ENCODE measurements at regions not wholly inside any gene's neighbourhood (a gene's known extent, or its start where the extent isn't known, plus 50 kb on each side); places are given as distances from the start of the nearest gene placed in this dataset.
"Not testable (repeated sequence)": the region's sequence is repeated elsewhere in the genome, so short reads cannot be mapped to it uniquely, and the experiment has no call there.

DNA sequence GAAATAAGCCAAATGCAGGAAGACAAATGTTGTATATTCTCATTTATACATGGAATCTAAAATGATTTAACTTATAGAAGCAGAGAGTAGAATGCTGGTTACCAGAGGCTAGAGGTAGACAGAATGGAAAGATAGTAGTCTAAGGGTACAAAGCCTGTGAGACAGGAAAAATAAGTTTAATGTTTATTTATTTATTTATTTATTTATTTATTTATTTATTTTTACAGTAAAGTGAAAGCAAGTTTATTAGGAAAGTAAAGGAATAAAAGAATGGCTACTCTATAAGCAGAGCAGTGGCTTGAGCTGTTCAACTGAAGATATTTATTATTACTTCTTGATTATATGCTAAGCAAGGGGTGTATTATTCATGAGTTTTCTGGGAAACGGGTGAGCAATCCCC lies 203.2 kb downstream of the LAS1L start:
- TF ChIP-seq, protein P1, sequence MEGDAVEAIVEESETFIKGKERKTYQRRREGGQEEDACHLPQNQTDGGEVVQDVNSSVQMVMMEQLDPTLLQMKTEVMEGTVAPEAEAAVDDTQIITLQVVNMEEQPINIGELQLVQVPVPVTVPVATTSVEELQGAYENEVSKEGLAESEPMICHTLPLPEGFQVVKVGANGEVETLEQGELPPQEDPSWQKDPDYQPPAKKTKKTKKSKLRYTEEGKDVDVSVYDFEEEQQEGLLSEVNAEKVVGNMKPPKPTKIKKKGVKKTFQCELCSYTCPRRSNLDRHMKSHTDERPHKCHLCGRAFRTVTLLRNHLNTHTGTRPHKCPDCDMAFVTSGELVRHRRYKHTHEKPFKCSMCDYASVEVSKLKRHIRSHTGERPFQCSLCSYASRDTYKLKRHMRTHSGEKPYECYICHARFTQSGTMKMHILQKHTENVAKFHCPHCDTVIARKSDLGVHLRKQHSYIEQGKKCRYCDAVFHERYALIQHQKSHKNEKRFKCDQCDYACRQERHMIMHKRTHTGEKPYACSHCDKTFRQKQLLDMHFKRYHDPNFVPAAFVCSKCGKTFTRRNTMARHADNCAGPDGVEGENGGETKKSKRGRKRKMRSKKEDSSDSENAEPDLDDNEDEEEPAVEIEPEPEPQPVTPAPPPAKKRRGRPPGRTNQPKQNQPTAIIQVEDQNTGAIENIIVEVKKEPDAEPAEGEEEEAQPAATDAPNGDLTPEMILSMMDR (conservative IDR thresholded peaks at IDR 0.05; ENCODE audit: control insufficient read depth, insufficient read depth, low read depth, low read length): no peak
- no peak overlapping the region for H3K4me3 ChIP-seq (ENCODE audit: control insufficient read depth, low read depth, low read length)
- no peak for DNase-seq (ENCODE audit: low read depth)

DNA sequence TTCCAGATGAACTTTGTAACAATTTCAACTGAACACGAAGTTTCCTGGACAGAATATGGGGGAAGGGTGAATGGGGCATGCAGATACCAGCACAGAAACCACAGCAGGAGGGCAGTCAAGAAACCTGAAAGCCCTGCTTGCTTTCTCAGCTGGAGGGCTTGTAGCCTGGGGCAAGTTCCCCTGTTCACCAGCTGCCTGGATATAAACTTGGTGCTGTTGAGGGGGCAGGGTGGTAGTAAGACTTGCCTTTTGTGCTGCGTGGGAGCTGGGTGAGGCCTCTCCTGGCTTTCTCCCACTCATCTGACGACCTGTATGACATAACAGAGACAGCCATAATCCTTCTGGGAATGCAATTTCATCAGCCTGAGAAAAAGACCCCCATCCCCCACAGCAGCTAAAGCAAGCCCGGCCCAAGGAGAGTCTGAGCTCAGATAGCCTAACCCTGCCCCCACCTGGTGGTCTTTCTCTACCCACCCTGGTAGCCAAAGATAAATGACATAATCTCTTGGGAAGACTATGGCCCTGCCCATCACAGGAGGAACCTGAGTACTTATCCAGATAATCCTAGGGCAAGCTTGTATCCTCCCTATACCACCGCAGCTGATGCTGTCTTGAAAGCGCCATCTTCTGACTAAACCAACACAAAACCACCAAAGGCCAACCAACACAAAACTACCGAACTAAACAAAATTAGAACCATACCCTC lies 234.3 kb downstream of the LAS1L start:
- TF ChIP-seq, protein P1 (conservative IDR thresholded peaks at IDR 0.05; ENCODE audit: control insufficient read depth, insufficient read depth, low read depth, low read length): no peak
- no peak for DNase-seq (ENCODE audit: low read depth)
- H3K4me3 ChIP-seq (ENCODE audit: control insufficient read depth, low read depth, low read length): no peak overlapping the region

DNA sequence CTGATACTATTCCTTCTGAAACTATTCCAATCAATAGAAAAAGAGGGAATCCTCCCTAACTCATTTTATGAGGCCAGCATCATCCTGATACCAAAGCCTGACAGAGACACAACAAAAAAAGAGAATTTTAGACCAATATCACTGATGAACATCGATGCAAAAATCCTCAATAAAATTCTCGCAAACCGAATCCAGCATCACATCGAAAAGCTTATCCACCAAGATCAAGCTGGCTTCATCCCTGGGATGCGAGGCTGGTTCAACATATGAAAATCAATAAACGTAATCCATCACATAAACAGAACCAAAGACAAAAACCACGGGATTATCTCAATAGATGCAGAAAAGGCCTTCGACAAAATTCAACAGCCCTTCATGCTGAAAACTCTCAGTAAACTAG lies 251.7 kb downstream of the LAS1L start:
- not testable (repeated sequence) for DNase-seq (ENCODE audit: low read depth); H3K4me3 ChIP-seq (ENCODE audit: control insufficient read depth, low read depth, low read length)

DNA sequence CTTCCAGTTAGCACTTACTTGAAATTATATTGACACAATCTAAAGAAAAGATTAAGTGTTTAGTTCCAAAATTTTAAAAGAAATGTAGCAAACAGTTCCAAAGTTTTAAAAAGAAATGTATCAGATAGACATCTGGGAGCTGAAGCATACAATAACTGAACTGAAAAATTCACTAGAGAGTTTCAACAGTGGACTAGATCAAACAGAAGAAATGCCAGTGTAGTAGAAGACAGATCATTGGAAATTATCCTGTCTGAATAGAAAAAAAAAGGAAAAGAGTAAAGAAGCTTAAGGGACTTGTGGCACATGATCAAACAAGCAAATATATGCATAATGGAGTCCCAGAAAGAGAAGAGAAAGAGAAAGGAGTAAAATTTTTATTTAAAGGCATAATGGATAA lies 261.4 kb downstream of the LAS1L start:
- DNase-seq (ENCODE audit: low read depth): no peak
- no peak overlapping the region for H3K4me3 ChIP-seq (ENCODE audit: control insufficient read depth, low read depth, low read length)
- TF ChIP-seq, protein P1 (conservative IDR thresholded peaks at IDR 0.05; ENCODE audit: control insufficient read depth, insufficient read depth, low read depth, low read length): no peak

DNA sequence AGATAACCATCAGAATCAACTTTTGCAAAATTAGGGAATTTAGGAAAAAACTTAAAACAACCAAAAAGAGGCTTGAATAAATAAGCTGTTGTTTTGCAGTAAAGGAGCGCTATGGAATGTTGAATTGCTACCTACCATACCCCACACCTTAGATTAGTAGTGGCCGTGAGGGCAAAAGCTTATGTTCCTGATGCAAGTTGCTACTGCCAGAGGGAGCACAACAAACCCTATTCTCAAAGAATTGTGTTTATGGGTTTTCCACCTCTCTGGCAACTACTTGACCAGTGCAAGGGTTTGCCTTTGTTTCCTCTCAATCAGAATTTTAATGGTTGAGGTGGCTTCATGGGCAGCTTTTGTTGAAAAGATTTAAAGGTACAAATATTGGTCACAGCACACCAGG lies 268.1 kb downstream of the LAS1L start:
- TF ChIP-seq, protein P1 (conservative IDR thresholded peaks at IDR 0.05; ENCODE audit: control insufficient read depth, insufficient read depth, low read depth, low read length): no peak

DNA sequence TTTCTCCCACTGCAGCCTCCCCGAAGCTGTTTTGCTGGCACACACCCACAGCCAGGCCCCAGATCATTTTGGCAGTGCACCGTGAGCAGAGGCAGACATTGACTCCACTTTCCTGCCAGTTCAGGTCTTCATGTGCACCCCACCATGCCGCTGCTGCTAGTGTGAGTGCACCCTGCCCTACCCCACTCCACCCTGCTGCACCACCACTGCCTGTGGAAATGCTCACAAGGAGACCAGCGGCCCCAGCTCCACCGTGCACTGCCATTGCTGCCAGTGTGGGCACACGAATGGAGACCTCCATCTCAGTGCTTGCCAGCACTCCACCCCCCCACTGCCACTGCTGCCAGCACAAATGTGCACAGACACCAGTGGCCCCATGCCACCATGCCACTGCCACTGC lies 277.6 kb upstream of the ZC4H2 start:
- TF ChIP-seq, protein P1 (conservative IDR thresholded peaks at IDR 0.05; ENCODE audit: control insufficient read depth, insufficient read depth, low read depth, low read length): no peak
- no peak overlapping the region for H3K4me3 ChIP-seq (ENCODE audit: control insufficient read depth, low read depth, low read length)
- no peak for DNase-seq (ENCODE audit: low read depth)

More for the DNA sequence above, 268.1 kb downstream of the LAS1L start:
- H3K4me3 ChIP-seq (ENCODE audit: control insufficient read depth, low read depth, low read length): no peak overlapping the region
- no peak for DNase-seq (ENCODE audit: low read depth)

DNA sequence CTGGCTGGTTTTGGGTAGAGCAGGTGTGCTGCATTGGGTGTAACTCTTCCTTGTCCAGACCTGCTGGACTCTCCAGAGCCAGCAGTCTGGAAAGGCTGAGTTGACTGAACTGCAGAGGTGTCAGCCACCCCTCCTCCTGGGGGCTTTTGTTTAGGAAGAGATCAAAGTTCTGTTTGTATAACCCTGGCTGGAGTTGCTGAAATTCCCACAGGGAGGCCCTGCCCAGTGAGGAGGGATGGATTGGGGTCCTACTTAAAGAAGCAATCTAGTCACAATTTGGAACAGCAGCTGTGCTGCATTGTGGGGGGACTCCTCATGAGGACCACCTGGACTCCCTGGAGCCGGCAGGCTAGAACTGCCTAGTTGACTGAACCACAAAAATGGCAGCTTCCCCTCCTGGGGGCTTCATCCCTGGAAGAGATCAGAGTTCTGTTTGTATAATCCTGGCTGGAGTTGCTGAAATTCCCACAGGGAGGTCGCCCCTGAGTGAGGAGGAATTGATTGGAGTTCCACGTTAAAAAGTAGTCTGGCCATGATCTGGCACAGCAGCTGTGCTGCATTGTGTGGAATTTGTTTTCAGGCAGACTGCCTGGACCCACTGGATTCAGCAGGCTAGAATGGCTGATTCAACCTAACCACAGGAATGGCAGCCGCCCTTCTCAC lies 264.9 kb upstream of the ZC4H2 start:
- TF ChIP-seq, protein P1 (conservative IDR thresholded peaks at IDR 0.05; ENCODE audit: control insufficient read depth, insufficient read depth, low read depth, low read length): no peak

More for the DNA sequence above, 264.9 kb upstream of the ZC4H2 start:
- H3K4me3 ChIP-seq (ENCODE audit: control insufficient read depth, low read depth, low read length): no peak overlapping the region
- DNase-seq (ENCODE audit: low read depth): no peak
